ENCODE measurements at regions not wholly inside any gene's neighbourhood (a gene's known extent, or its start where the extent isn't known, plus 50 kb on each side); places are given as distances from the start of the nearest gene placed in this dataset.

DNA sequence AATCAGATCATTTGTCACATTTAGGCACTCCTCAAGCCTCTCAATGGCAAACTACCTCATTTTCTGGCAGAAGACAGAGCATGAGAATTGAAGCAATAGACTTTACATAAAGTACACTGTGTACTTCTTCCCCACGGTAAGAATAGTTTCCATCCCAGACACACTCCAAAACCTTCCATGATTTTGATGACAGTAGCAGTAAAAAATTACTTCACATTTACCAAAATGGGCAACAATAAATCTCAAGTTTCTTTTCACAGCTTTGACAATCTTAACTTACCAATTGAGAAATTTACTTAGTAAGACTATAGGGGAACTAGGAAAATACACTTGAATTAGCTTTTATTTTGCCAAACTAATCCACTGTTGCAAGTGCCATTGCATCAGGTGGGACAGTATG lies 353.8 kb downstream of the HAO1 start:
- DNase-seq (ENCODE audit: extremely low read depth, low read depth, low spot score) = no peak

DNA sequence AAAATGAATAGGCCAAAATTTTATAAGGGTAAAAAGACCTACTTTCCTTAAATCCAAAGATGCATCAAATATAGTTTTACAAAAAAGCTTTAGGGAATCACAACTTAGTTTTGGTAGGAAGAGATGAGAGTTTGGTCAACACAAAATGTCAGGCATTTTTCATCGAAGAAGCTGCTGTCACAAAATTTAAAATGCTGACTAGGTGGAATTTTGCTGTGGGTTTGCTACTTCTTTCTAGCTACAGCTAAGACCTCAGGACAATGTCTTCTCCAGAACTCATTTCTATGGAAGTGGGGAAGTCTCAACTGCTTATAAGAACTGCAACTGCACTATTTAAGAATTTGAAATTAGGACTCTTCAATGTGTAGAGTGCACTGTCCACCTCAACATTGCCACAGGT lies 351.1 kb downstream of the HAO1 start:
- no peak for DNase-seq (ENCODE audit: extremely low read depth, low read depth, low spot score)

GRCh38 chr20:7596541-7596940 lies 343.7 kb downstream of the HAO1 start:
- DNase-seq (ENCODE audit: extremely low read depth, low read depth, low spot score) = no peak

GRCh38 chr20:7601431-7601830 lies 338.8 kb downstream of the HAO1 start:
- no peak for DNase-seq (ENCODE audit: extremely low read depth, low read depth, low spot score)

- no peak for DNase-seq (ENCODE audit: extremely low read depth, low read depth, low spot score)
Observed at GRCh38 chr20:7606941-7607340, 333.3 kb downstream of the HAO1 start.

- no peak for DNase-seq (ENCODE audit: extremely low read depth, low read depth, low spot score)
Observed at GRCh38 chr20:7608250-7608649, 332.0 kb downstream of the HAO1 start.

- no peak for DNase-seq (ENCODE audit: extremely low read depth, low read depth, low spot score)
Observed at GRCh38 chr20:7609251-7609650, 331.0 kb downstream of the HAO1 start.

DNA sequence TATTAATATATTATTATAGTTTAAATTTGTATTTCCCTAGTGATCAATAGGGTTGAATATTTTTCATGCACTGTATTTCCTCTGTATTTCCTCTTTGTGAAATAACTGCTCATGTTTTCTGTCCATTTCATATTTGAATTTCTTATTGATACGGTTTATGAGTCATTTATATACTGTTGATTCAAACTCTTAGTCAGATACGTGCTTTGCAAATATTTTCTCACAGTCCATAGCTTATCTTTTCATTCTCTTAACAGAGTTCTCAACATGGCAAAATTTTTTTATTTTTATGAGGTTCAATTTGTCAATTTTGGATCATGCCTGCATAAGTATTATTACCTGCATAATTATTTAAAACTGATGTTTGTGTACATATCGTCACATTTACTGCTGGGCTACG lies 329.6 kb downstream of the HAO1 start:
- no peak for DNase-seq (ENCODE audit: extremely low read depth, low read depth, low spot score)

DNA sequence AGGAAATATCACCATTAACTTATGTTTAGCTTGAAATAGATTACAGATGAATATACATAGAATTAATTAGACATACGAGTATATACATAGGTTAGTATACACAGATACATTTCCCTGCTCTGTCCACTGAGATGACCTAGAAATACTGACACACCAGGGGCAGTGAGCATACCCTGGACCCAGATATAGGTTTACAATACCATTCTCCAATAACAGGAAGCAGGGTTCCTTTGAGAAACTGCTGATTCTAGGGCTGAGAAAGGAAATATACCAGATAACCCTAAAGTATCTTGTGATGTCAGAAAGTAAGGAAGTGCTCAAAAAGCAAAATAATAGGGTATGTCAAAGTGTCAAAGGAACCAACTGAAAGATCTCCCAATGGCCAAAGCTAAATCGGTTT lies 322.5 kb downstream of the HAO1 start:
- no peak for DNase-seq (ENCODE audit: extremely low read depth, low read depth, low spot score)

GRCh38 chr20:7622399-7622961 lies 317.8 kb downstream of the HAO1 start:
- no peak for DNase-seq (ENCODE audit: extremely low read depth, low read depth, low spot score)

DNA sequence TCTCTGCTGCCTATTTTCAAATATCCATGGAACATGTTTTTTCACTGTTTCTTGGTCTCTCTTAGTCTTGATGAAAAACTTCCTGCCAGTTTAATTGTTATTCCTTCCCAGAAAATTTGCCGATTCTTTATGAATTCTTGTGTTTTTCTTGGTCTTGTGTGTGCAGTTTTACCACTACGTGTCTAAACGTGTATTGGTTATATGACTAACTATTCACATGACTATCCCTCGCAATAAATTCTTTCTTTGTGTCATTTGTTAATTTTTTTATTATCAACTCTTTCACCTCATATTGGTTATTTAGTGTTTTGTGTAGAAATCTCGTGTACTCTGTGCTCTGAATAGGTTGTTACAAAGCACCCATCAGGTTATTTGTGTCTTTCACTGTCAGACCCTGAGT lies 315.4 kb downstream of the HAO1 start:
- no peak for DNase-seq (ENCODE audit: extremely low read depth, low read depth, low spot score)

- DNase-seq (ENCODE audit: extremely low read depth, low read depth, low spot score) = peak; percentile 96
Observed at GRCh38 chr20:7627734-7628663, 312.3 kb downstream of the HAO1 start.

GRCh38 chr20:7629880-7630279 lies 310.4 kb downstream of the HAO1 start:
- no peak for DNase-seq (ENCODE audit: extremely low read depth, low read depth, low spot score)

DNA sequence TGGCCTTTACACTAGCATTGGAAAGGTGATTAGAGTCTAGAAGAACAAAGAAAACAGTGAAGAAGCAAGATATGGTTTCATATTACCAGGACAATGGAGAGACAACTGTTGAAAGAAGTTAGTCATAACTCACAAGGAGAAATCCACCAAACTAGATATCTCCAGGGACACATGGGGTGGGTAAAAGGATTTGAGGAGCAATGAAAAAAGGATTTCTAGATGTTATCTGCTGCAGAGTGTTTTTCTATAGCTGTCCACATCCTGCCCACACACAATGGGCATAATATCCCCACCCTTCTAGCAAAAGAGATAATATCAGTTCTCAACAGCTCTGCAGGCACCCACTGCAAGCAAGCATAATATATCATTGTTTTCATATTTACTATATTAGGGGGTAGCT lies 303.1 kb downstream of the HAO1 start:
- no peak for DNase-seq (ENCODE audit: extremely low read depth, low read depth, low spot score)

- no peak for DNase-seq (ENCODE audit: extremely low read depth, low read depth, low spot score)
Observed at GRCh38 chr20:7650086-7650879, 290.0 kb downstream of the HAO1 start.

DNA sequence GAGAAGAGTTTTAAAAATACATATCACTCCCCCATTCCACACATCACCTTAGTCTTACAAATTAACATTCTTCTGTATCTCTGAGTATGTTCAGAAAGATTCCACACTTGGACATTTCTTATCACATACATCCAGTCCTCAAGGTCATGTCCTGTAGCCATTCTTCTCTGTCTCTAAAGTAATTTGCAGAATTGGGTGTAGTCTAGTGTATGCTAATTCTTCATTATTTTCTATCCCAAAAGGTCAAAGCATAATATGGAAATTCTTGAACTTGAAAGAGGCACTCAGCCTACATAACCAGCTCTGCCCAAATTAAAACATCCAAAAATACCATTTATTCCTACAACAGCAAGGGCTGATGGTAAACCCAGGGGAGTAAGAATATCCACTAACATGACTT lies 286.0 kb downstream of the HAO1 start:
- no peak for DNase-seq (ENCODE audit: extremely low read depth, low read depth, low spot score)

- DNase-seq (ENCODE audit: extremely low read depth, low read depth, low spot score) = no peak
Observed at GRCh38 chr20:7656687-7657467, 283.4 kb downstream of the HAO1 start.

DNA sequence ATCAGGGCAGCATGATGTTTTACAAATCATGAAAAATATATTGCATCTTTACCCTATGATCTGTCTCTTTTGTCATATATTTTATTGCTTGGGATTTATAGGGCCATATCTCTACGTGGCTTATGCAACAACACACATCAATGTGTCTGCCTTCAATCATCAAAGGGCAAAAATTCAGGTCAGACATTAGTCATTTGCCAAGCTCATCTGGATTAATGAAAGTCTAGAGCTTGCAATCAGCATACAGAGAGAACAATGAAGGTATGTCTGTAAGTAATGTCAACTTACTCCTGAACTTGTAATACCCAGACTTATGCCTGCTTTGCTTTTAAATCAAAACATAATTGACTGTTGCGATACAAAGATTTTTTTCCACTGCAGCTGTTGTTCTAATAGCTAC lies 282.7 kb downstream of the HAO1 start:
- DNase-seq (ENCODE audit: extremely low read depth, low read depth, low spot score) = no peak

DNA sequence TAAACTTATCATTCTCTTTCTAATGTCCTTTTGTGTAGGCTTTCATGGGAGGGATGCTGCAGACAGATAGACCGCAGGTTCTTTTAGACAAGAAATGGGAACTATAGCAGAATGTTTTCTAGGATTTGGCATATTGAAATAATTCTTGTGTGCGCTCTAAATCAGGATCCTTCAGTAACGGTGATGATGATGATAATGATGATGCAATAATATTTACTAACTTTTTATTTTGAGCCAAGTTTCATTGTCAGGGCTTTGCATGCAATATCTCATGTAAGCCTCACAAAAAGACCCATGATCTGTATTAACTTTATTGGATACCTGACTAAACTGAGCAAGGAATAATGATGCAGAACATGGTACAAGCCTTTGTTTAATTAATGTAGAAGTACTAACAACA lies 280.1 kb downstream of the HAO1 start:
- DNase-seq (ENCODE audit: extremely low read depth, low read depth, low spot score) = no peak

DNA sequence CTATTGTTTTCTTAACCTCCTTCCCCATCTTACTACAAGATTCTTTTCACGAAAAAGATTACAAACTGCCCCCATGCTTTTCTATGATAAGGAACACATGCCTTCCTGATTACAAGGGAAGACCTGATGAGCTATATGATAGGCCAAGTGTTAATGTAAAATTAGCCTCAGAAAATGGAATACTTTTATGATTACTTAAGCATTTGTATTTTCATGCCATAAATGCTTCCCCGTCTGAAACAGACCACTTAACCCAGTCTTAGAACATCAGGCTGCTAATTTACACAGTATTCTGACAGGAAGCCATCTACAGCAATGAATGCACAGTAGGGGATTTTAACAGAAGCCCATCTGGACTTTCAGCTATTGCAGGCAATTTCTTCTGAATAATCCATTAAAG lies 274.9 kb downstream of the HAO1 start:
- no peak for DNase-seq (ENCODE audit: extremely low read depth, low read depth, low spot score)

- DNase-seq (ENCODE audit: extremely low read depth, low read depth, low spot score) = peak; percentile 18
Observed at GRCh38 chr20:7667194-7667593, 273.1 kb downstream of the HAO1 start.

All from glomerular endothelial cell (primary cell).